Prostate gland (tissue), 2 donors: ENCODE measurements at regions not wholly inside any gene's neighbourhood (a gene's known extent, or its start where the extent isn't known, plus 50 kb on each side); places are given as distances from the start of the nearest gene placed in this dataset.
"Not testable (repeated sequence)": the region's sequence is repeated elsewhere in the genome, so short reads cannot be mapped to it uniquely, and the experiment has no call there.

Experiments
- DNase-seq: peaks from one replicate; pipeline ENCODE4 v3.0.0-alpha.2; 2019; ENCODE audit warnings: low spot score
- H3K27ac ChIP-seq, 2 donors: fragments of 200-600 bp; sonication (generic); 2 replicates each; pipeline ENCODE4 v1.5.1; 2017 to 2019
- H3K27me3 ChIP-seq: fragments of 200-600 bp; sonication (generic); replicated peaks from 2 replicates; pipeline ENCODE4 v1.5.1; 2019; ENCODE audit not compliant: insufficient read depth
- H3K36me3 ChIP-seq, 2 donors: fragments of 200-600 bp; sonication (generic); 1 replicate in 1 of 2; 2 replicates in 1 of 2; pipeline versions ENCODE4 v1.5.1 to v1.8.1; 2017 to 2019
- H3K4me1 ChIP-seq: fragments of 200-600 bp; sonication (generic); replicated peaks from 2 replicates; pipeline ENCODE4 v1.5.1; 2019
- H3K4me3 ChIP-seq, 2 donors: fragments of 200-600 bp; sonication (generic); 2 replicates each; pipeline ENCODE4 v1.5.1; 2017 to 2019
- H3K9me3 ChIP-seq: fragments of 200-600 bp; sonication (generic); 2 replicates; pipeline ENCODE4 v1.5.1; 2017
- CTCF ChIP-seq, 4 experiments: fragments of 200-600 bp in 2 of 4; fragments of 450-650 bp in 2 of 4; sonication (generic) in 2 of 4; IDR thresholded peaks; 1 replicate in 3 of 4; 2 replicates in 1 of 4; pipeline ENCODE4 v1.5.1; 2016 to 2019; ENCODE audit warnings: antibody characterized with exemption in 4 of 4, mild to moderate bottlenecking in 2 of 4, moderate library complexity in 2 of 4
- POLR2A ChIP-seq: fragments of 450-650 bp; IDR thresholded peaks from one replicate; pipeline ENCODE4 v1.6.1; 2016; ENCODE audit warnings: antibody characterized with exemption, mild to moderate bottlenecking
- POLR2AphosphoS5 ChIP-seq: sonication (generic); formaldehyde crosslinking; IDR thresholded peaks from one replicate; pipeline ENCODE4 v1.6.1; 2017; ENCODE audit warnings: antibody characterized with exemption
- WGBS: methylation state at CpG from one replicate; pipeline ENCODE4 v1.1.5; 2018; 5-methylcytosine and 5-hydroxymethylcytosine counted together
- intact Hi-C: fragments of 100-400 bp; cut with DNase I; formaldehyde crosslinking; loops from one replicate; pipeline ENCODE4 v1.14.2; 2022

- no peaks in the 10 kb centered on the region for H3K36me3 ChIP-seq
- DNase-seq, result no peak
- no peaks in the 10 kb centered on the region for H3K27me3 ChIP-seq
- TF ChIP-seq POLR2AphosphoS5 (no peak), CTCF (IDR thresholded peaks at IDR 0.05) (no peak), POLR2A (no peak)
- 77% methylated on average over 2 of the region's 2 CpGs for WGBS
- H3K4me1 ChIP-seq, result no peaks in the 10 kb centered on the region
- H3K9me3 ChIP-seq, result no peaks in the 10 kb centered on the region
- intact Hi-C loops, result no loop called here
- H3K27ac ChIP-seq, result no peak overlapping the region
- no peak overlapping the region for H3K4me3 ChIP-seq
These were observed 281.8 kb upstream of the PLD5 start for GRCh38 chr1:242806324-242806723.

- H3K27me3 ChIP-seq, intact Hi-C loops, H3K36me3 ChIP-seq: not testable (repeated sequence)
These were observed 280.9 kb upstream of the PLD5 start for GRCh38 chr1:242805360-242805759.

GRCh38 chr1:242802973-242803372 lies 278.5 kb upstream of the PLD5 start:
- no peaks in the 10 kb centered on the region for H3K36me3 ChIP-seq
- 88% methylated on average over 5 of the region's 5 CpGs for WGBS
- no peak for TF ChIP-seq POLR2A
- TF ChIP-seq CTCF (IDR thresholded peaks at IDR 0.05), result no peak
- no peak for TF ChIP-seq POLR2AphosphoS5
- no peaks in the 10 kb centered on the region for H3K4me1 ChIP-seq
- H3K9me3 ChIP-seq, result no peaks in the 10 kb centered on the region
- H3K27ac ChIP-seq, result no peak overlapping the region
- intact Hi-C loops, result no loop called here
- no peak for DNase-seq
- no peak overlapping the region for H3K4me3 ChIP-seq
- no peaks in the 10 kb centered on the region for H3K27me3 ChIP-seq

More at GRCh38 chr1:242805360-242805759, 280.9 kb upstream of the PLD5 start:
- H3K27ac ChIP-seq, H3K4me3 ChIP-seq, DNase-seq, H3K9me3 ChIP-seq, H3K4me1 ChIP-seq: not testable (repeated sequence)
- 83% methylated on average over 1 of the region's 1 CpG for WGBS

- Histone ChIP-seq H3K4me1 (no peaks in the 10 kb centered on the region), H3K27ac (no peak overlapping the region), H3K36me3 (no peaks in the 10 kb centered on the region), H3K27me3 (no peaks in the 10 kb centered on the region), H3K4me3 (no peak overlapping the region), H3K9me3 (no peaks in the 10 kb centered on the region)
- intact Hi-C loops, result no loop called here
- TF ChIP-seq POLR2AphosphoS5, result no peak
- no peak for TF ChIP-seq CTCF (IDR thresholded peaks at IDR 0.05)
- TF ChIP-seq POLR2A, result no peak
- DNase-seq, result no peak
- WGBS, result 27% methylated on average over 2 of the region's 2 CpGs
These were observed 276.0 kb upstream of the PLD5 start for GRCh38 chr1:242800521-242800920.

- Histone ChIP-seq H3K4me3 (no peak overlapping the region), H3K27me3 (no peaks in the 10 kb centered on the region), H3K27ac (no peak overlapping the region), H3K9me3 (no peaks in the 10 kb centered on the region), H3K4me1 (no peaks in the 10 kb centered on the region), H3K36me3 (no peaks in the 10 kb centered on the region)
- TF ChIP-seq POLR2AphosphoS5 (no peak), POLR2A (no peak), CTCF (IDR thresholded peaks at IDR 0.05) (no peak)
- no peak for DNase-seq
- intact Hi-C loops, result no loop called here
These were observed 273.4 kb upstream of the PLD5 start for GRCh38 chr1:242797856-242798255.
